ENCODE measurements at regions not wholly inside any gene's neighbourhood (a gene's known extent, or its start where the extent isn't known, plus 50 kb on each side); places are given as distances from the start of the nearest gene placed in this dataset.

DNA sequence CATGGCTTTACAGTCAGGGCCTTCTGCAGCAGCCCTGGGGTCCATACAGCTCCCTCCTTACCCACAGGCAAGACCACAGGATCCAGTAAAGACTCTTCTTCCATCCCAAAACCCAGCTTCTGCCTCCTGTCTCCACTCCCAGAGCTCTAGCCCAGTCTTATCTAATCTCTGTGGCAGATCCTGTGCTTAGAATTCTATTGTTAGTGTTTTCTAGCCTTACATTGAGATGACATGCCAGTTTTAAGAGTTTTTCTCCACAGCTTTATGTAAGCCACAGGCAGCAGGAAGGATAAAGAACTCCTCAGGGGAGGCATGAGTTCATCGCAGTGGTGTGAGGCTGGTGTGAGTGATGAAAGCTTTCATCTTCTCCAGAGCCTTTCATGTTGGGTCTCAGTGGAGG is 129.1 kb downstream of the RCHY1 start:
- Histone ChIP-seq H3K36me3 (no peaks in the 10 kb centered on the region), H3K9me3 (peaks cover 0 to 8% (median 0%) of the 10 kb centered on the region in 4 donors), H3K4me1 (no peaks in the 10 kb centered on the region), H3K4me3 (no peak overlapping the region), H3K27ac (no peak overlapping the region), H3K27me3 (no peaks in the 10 kb centered on the region)
- no peak for TF ChIP-seq POLR2A (IDR thresholded peaks at IDR 0.05)
- no peak for TF ChIP-seq POLR2AphosphoS5 (IDR thresholded peaks at IDR 0.05)
- TF ChIP-seq, protein P1, sequence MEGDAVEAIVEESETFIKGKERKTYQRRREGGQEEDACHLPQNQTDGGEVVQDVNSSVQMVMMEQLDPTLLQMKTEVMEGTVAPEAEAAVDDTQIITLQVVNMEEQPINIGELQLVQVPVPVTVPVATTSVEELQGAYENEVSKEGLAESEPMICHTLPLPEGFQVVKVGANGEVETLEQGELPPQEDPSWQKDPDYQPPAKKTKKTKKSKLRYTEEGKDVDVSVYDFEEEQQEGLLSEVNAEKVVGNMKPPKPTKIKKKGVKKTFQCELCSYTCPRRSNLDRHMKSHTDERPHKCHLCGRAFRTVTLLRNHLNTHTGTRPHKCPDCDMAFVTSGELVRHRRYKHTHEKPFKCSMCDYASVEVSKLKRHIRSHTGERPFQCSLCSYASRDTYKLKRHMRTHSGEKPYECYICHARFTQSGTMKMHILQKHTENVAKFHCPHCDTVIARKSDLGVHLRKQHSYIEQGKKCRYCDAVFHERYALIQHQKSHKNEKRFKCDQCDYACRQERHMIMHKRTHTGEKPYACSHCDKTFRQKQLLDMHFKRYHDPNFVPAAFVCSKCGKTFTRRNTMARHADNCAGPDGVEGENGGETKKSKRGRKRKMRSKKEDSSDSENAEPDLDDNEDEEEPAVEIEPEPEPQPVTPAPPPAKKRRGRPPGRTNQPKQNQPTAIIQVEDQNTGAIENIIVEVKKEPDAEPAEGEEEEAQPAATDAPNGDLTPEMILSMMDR (IDR thresholded peaks at IDR 0.05) = no peak
- TF ChIP-seq EP300 (IDR thresholded peaks at IDR 0.05) = no peak
- WGBS, 5 donors = 41 to 55% (median 49%) methylated on average over 1 of the region's 1 CpG
- intact Hi-C loops (cut with DNase I; ENCODE audit: low total_unique reads) = no loop called here
- no peak for DNase-seq

DNA sequence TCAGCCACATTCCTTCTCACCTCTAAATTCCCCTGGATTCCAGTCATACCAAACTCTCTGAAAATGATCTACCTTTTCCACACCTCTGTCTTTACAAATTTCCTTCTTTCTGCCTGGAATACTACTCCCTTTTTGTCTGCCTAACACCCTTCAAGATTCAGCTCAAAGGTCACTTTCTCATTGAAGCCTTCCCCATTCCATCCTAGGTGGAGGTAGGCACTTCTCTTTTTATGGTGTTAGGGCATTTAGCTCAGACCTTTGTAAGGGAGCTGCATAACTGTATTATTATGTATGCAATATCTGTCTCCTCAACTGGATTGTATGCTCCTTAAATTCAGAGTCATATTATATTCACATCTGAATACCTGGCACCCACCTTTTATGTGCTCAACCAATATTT is 137.7 kb downstream of the RCHY1 start:
- intact Hi-C loops (cut with DNase I; ENCODE audit: low total_unique reads) = no loop called here
- no peaks in the 10 kb centered on the region for H3K36me3 ChIP-seq
- H3K27me3 ChIP-seq = no peaks in the 10 kb centered on the region
- peaks cover 0 to 19% (median 7%) of the 10 kb centered on the region in 4 donors for H3K9me3 ChIP-seq
- TF ChIP-seq EP300 (IDR thresholded peaks at IDR 0.05) = no peak
- no peak for TF ChIP-seq POLR2A (IDR thresholded peaks at IDR 0.05)
- TF ChIP-seq, protein P1 (IDR thresholded peaks at IDR 0.05) = no peak
- TF ChIP-seq POLR2AphosphoS5 (IDR thresholded peaks at IDR 0.05) = no peak
- H3K4me1 ChIP-seq = no peaks in the 10 kb centered on the region
- DNase-seq = no peak
- no peak overlapping the region for H3K4me3 ChIP-seq
- H3K27ac ChIP-seq = no peak overlapping the region

DNA sequence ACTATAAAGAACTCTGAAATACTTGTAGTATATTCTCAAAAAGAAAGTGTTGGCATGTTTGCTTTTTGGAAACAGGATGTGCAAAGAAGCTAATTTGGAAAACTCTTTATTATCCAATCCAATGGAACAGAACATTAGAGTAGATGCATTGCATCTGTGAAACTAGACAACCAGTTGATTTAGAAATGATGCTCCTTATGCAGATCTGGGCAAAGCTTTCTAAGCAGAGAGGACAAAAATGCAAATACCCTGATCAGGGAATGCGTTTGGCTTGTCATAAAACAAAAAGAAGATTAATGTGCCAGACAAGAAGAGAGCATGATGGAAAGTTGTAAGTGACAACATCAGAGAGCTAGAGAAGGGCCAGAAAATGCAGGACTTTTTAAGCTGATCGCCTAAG is 142.3 kb downstream of the RCHY1 start:
- Histone ChIP-seq H3K4me1 (no peaks in the 10 kb centered on the region), H3K4me3 (no peak overlapping the region), H3K9me3 (no peaks in the 10 kb centered on the region), H3K36me3 (no peaks in the 10 kb centered on the region), H3K27ac (no peak overlapping the region), H3K27me3 (no peaks in the 10 kb centered on the region)
- TF ChIP-seq POLR2AphosphoS5 (IDR thresholded peaks at IDR 0.05) = no peak
- TF ChIP-seq, protein P1 (IDR thresholded peaks at IDR 0.05) = no peak
- TF ChIP-seq EP300 (IDR thresholded peaks at IDR 0.05) = no peak
- TF ChIP-seq POLR2A (IDR thresholded peaks at IDR 0.05) = no peak
- WGBS, 5 donors = 65 to 71% (median 69%) methylated on average over 2 of the region's 2 CpGs
- peak in 1 of 2 donors; percentile 12 for DNase-seq
- intact Hi-C loops (cut with DNase I; ENCODE audit: low total_unique reads) = no loop called here

DNA sequence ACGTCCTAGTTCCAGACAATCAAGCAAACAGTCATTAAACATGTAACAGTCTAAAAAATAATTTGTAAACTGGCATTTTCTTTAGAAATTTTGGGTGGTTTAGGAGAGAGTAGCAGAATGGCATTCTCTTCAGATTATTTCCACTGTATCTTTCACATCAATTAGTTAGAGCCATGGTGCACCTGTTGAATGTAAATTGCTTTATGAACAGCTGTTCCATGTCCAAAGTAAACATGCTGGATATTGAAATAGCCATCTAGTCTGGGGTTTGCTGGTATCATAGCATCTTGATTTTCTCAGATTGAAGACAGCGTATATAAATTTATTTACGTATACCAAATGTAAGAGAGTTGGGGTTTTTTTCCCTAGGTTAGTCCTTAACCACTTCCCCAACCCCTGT is 143.6 kb downstream of the RCHY1 start:
- no peak overlapping the region for H3K27ac ChIP-seq
- H3K36me3 ChIP-seq = no peaks in the 10 kb centered on the region
- H3K4me3 ChIP-seq = no peak overlapping the region
- H3K27me3 ChIP-seq = no peaks in the 10 kb centered on the region
- intact Hi-C loops (cut with DNase I; ENCODE audit: low total_unique reads) = no loop called here
- H3K9me3 ChIP-seq = no peaks in the 10 kb centered on the region
- H3K4me1 ChIP-seq = no peaks in the 10 kb centered on the region
- no peak for DNase-seq
- TF ChIP-seq POLR2AphosphoS5 (IDR thresholded peaks at IDR 0.05) (no peak), EP300 (IDR thresholded peaks at IDR 0.05) (no peak), POLR2A (IDR thresholded peaks at IDR 0.05) (no peak)
- TF ChIP-seq, protein P1 (IDR thresholded peaks at IDR 0.05) = no peak
- WGBS, 5 donors = 55 to 76% (median 65%) methylated on average over 3 of the region's 3 CpGs

Measured in stomach (tissue), 8 donors.